ENCODE measurements at regions not wholly inside any gene's neighbourhood (a gene's known extent, or its start where the extent isn't known, plus 50 kb on each side); places are given as distances from the start of the nearest gene placed in this dataset.

GRCh38 chr4:124483048-124483906, 229.3 kb downstream of the ANKRD50 start:
- TF ChIP-seq, protein P1, sequence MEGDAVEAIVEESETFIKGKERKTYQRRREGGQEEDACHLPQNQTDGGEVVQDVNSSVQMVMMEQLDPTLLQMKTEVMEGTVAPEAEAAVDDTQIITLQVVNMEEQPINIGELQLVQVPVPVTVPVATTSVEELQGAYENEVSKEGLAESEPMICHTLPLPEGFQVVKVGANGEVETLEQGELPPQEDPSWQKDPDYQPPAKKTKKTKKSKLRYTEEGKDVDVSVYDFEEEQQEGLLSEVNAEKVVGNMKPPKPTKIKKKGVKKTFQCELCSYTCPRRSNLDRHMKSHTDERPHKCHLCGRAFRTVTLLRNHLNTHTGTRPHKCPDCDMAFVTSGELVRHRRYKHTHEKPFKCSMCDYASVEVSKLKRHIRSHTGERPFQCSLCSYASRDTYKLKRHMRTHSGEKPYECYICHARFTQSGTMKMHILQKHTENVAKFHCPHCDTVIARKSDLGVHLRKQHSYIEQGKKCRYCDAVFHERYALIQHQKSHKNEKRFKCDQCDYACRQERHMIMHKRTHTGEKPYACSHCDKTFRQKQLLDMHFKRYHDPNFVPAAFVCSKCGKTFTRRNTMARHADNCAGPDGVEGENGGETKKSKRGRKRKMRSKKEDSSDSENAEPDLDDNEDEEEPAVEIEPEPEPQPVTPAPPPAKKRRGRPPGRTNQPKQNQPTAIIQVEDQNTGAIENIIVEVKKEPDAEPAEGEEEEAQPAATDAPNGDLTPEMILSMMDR (IDR thresholded peaks at IDR 0.05) = no peak
- no peak overlapping the region for H3K27ac ChIP-seq

GRCh38 chr4:124484008-124484407, 228.5 kb downstream of the ANKRD50 start:
- TF ChIP-seq, protein P1 (IDR thresholded peaks at IDR 0.05) = no peak
- H3K4me1 ChIP-seq = no peaks in the 10 kb centered on the region
- intact Hi-C loops (cut with DNase I) = no loop called here
- DNase-seq = no peak
- no peaks in the 10 kb centered on the region for H3K36me3 ChIP-seq (ENCODE audit: insufficient read depth in 1 of 2, low read depth in 1 of 2)
- H3K9me3 ChIP-seq = no peaks in the 10 kb centered on the region
- H3K27me3 ChIP-seq (ENCODE audit: insufficient read depth in 3 of 3, low read length in 2 of 3) = no peaks in the 10 kb centered on the region
- H3K27ac ChIP-seq = no peak overlapping the region
- H3K4me3 ChIP-seq = no peak overlapping the region
- ATAC-seq = no peak

More at GRCh38 chr4:124483048-124483906, 229.3 kb downstream of the ANKRD50 start:
- intact Hi-C loops (cut with DNase I) = no loop called here
- Histone ChIP-seq H3K27me3 (ENCODE audit: insufficient read depth in 3 of 3, low read length in 2 of 3) (no peaks in the 10 kb centered on the region), H3K9me3 (no peaks in the 10 kb centered on the region), H3K36me3 (ENCODE audit: insufficient read depth in 1 of 2, low read depth in 1 of 2) (no peaks in the 10 kb centered on the region), H3K4me3 (no peak overlapping the region), H3K4me1 (no peaks in the 10 kb centered on the region)
- 34 to 41% (median 41%) methylated on average over 6 of the region's 6 CpGs for WGBS, 3 donors
- DNase-seq = no peak
- ATAC-seq = no peak

DNA sequence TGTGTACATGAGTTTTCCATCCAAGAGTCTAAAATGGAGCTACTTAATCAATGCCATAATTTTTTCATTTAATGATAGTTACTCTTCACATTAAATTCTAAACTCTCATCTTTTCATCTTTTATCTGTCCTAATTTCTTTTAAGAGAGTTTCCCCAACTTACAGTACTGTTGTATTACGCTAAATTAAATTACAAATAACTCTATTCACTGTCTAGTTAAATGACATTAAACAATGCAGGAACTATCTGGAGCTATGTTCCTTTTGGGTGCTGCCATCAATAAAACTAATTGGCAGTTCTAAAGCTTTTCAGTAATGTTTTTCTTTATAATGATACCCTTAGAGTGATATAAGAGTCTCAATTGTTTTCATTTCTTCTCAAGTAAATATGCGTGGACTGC, 227.6 kb downstream of the ANKRD50 start:
- Histone ChIP-seq H3K4me1 (no peaks in the 10 kb centered on the region), H3K27ac (no peak overlapping the region), H3K36me3 (ENCODE audit: insufficient read depth in 1 of 2, low read depth in 1 of 2) (no peaks in the 10 kb centered on the region), H3K4me3 (no peak overlapping the region), H3K27me3 (ENCODE audit: insufficient read depth in 3 of 3, low read length in 2 of 3) (no peaks in the 10 kb centered on the region), H3K9me3 (no peaks in the 10 kb centered on the region)
- intact Hi-C loops (cut with DNase I) = no loop called here
- DNase-seq (no peak), ATAC-seq (no peak)
- WGBS, 3 donors = 94 to 96% (median 94%) methylated on average over 2 of the region's 2 CpGs
- TF ChIP-seq, protein P1 (IDR thresholded peaks at IDR 0.05) = no peak

GRCh38 chr4:124486423-124486822, 226.1 kb downstream of the ANKRD50 start:
- TF ChIP-seq, protein P1 (IDR thresholded peaks at IDR 0.05) = no peak
- no peak overlapping the region for H3K4me3 ChIP-seq
- no peaks in the 10 kb centered on the region for H3K9me3 ChIP-seq
- no peak for ATAC-seq
- H3K4me1 ChIP-seq = no peaks in the 10 kb centered on the region
- no peak for DNase-seq
- no peak overlapping the region for H3K27ac ChIP-seq
- intact Hi-C loops (cut with DNase I) = no loop called here
- H3K27me3 ChIP-seq (ENCODE audit: insufficient read depth in 3 of 3, low read length in 2 of 3) = no peaks in the 10 kb centered on the region
- WGBS, 3 donors = 93 to 99% (median 93%) methylated on average over 2 of the region's 2 CpGs
- no peaks in the 10 kb centered on the region for H3K36me3 ChIP-seq (ENCODE audit: insufficient read depth in 1 of 2, low read depth in 1 of 2)

DNA sequence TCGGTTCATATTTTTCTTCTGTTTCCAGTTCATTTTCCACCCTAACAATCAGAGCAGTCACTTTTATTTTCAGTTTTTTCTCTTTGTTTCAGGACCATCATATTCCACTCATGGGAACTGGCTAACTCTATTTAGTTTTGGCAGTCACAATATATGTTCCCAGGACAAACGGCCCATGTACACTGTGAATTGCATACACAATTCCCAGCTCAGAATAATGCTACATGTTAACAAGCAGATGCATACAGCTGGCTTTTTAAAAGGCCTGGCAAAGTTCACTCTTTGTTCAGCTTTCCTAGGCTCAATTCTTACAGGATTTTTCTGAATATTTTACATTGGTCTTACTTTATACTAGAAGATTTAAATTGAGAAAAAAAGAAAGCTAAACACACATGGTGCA, 224.9 kb downstream of the ANKRD50 start:
- Histone ChIP-seq H3K36me3 (ENCODE audit: insufficient read depth in 1 of 2, low read depth in 1 of 2) (no peaks in the 10 kb centered on the region), H3K4me1 (no peaks in the 10 kb centered on the region), H3K4me3 (no peak overlapping the region), H3K9me3 (no peaks in the 10 kb centered on the region), H3K27me3 (ENCODE audit: insufficient read depth in 3 of 3, low read length in 2 of 3) (no peaks in the 10 kb centered on the region), H3K27ac (no peak overlapping the region)
- 27 to 36% (median 34%) methylated on average over 2 of the region's 2 CpGs for WGBS, 3 donors
- DNase-seq (no peak), ATAC-seq (no peak)
- intact Hi-C loops (cut with DNase I) = no loop called here
- TF ChIP-seq, protein P1 (IDR thresholded peaks at IDR 0.05) = no peak

Measured in psoas muscle (tissue), 7 donors.